ENCODE measurements at regions not wholly inside any gene's neighbourhood (a gene's known extent, or its start where the extent isn't known, plus 50 kb on each side); places are given as distances from the start of the nearest gene placed in this dataset.

DNA sequence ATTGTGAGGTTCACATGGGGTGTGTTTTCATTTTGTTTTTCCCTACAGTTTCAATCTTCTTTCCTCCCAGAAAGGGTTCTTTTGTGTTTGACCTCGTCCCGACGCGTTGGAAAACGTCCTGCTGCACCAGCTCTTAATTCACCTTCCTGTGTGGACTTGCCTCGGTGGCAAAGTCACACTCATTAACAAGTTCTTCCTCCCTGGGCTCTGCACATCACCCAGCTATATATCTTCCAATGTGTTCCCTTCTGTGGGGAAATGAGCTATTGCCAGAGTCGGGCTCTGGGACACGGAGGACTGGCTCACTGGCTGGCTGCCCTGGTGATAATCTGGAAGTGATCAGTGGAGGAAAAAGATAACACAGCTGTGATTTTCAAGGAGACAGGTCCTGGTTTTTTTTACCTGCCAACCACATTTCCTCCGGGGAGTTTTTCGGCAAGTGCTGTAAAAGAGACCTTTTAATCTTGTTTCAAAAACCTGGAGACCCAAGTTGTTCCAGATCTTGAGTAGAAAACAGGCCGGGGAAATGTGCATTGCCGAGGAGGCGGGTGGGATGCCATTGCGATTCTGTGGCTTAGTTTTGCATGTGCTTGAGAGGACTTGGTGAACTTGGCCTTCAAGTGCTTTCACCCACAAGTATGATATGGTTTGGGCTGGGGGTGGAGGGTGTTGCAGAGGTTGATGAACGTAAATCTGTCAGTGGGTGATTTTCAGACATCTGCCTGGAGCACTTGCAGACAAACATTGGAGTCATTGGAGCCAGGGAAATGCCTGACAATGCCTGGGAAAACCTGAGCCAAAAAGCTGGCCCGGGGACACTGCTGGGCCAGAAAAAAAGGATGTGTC lies 96.5 kb upstream of the CREB5 start:
- H3K4me1 ChIP-seq: no peaks in the 10 kb centered on the region
- 43% methylated on average over 13 to 16 of the region's 16 CpGs for WGBS, 2 donors (ENCODE audit: low coverage in 1 of 2)
- H3K27ac ChIP-seq: no peak overlapping the region
- H3K4me3 ChIP-seq: no peak overlapping the region
- peaks cover 63% of the 10 kb centered on the region for H3K27me3 ChIP-seq
- no peaks in the 10 kb centered on the region for H3K36me3 ChIP-seq
- no peaks in the 10 kb centered on the region for H3K9me3 ChIP-seq
- DNase-seq: no peak
- intact Hi-C loops (cut with DNase I; ENCODE audit: low total_unique reads) (no loop called here), in situ Hi-C loops (cut with MboI; ENCODE audit: low pct_ligation_motif_present in 1 of 4, low pct_unique_long_range_greater_than_20kb in 1 of 4, low sequenced_read_pairs in 3 of 4) (no loop called here)
- TF ChIP-seq POLR2AphosphoS5 (IDR thresholded peaks at IDR 0.05) (no peak), CTCF (IDR thresholded peaks at IDR 0.05) (no peak), EP300 (IDR thresholded peaks at IDR 0.05; ENCODE audit: low read depth) (no peak), POLR2A (IDR thresholded peaks at IDR 0.05) (no peak)

DNA sequence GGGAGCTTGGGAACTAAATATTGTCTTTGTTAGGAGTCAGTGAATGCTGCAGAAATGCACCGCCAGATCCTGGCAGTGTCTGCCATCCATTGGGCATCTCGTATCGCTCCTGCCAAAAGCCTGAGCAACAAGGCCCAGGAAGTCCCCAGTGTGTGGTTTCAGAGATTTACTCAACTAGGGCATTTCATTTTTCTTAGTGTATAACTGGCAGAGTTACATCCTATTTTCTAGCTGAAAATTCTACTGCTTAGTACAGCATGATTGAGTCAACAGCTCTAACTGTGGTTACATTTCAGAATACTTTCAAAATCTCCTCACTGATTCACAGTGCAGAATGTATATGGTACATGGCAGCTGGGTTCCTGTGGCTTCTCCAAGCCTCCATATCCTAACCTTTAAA lies 95.8 kb upstream of the CREB5 start:
- WGBS, 2 donors (ENCODE audit: low coverage in 1 of 2): 88% methylated on average over 3 of the region's 3 CpGs; no CpG with 5 or more reads in 1 of the 2 donors
- intact Hi-C loops (cut with DNase I; ENCODE audit: low total_unique reads): no loop called here
- Histone ChIP-seq H3K27ac (no peak overlapping the region), H3K4me1 (no peaks in the 10 kb centered on the region), H3K9me3 (no peaks in the 10 kb centered on the region), H3K4me3 (no peak overlapping the region), H3K36me3 (no peaks in the 10 kb centered on the region), H3K27me3 (peaks cover 58% of the 10 kb centered on the region)
- DNase-seq: no peak
- in situ Hi-C loops (cut with MboI; ENCODE audit: low pct_ligation_motif_present in 1 of 4, low pct_unique_long_range_greater_than_20kb in 1 of 4, low sequenced_read_pairs in 3 of 4): no loop called here
- TF ChIP-seq POLR2AphosphoS5 (IDR thresholded peaks at IDR 0.05): no peak
- TF ChIP-seq POLR2A (IDR thresholded peaks at IDR 0.05): no peak
- TF ChIP-seq EP300 (IDR thresholded peaks at IDR 0.05; ENCODE audit: low read depth): no peak
- TF ChIP-seq CTCF (IDR thresholded peaks at IDR 0.05): no peak

- Histone ChIP-seq H3K27ac (no peak overlapping the region), H3K4me1 (no peaks in the 10 kb centered on the region), H3K9me3 (no peaks in the 10 kb centered on the region), H3K27me3 (peaks cover 44% of the 10 kb centered on the region), H3K36me3 (no peaks in the 10 kb centered on the region), H3K4me3 (no peak overlapping the region)
- no peak for DNase-seq
- TF ChIP-seq POLR2AphosphoS5 (IDR thresholded peaks at IDR 0.05) (no peak), POLR2A (IDR thresholded peaks at IDR 0.05) (no peak), CTCF (IDR thresholded peaks at IDR 0.05) (no peak), EP300 (IDR thresholded peaks at IDR 0.05; ENCODE audit: low read depth) (no peak)
- intact Hi-C loops (cut with DNase I; ENCODE audit: low total_unique reads) (no loop called here), in situ Hi-C loops (cut with MboI; ENCODE audit: low pct_ligation_motif_present in 1 of 4, low pct_unique_long_range_greater_than_20kb in 1 of 4, low sequenced_read_pairs in 3 of 4) (no loop called here)
- WGBS, 2 donors (ENCODE audit: low coverage in 1 of 2): 74 to 75% methylated on average over 2 to 3 of the region's 3 CpGs
These were observed 94.1 kb upstream of the CREB5 start for GRCh38 chr7:28318101-28318762.

- WGBS, 2 donors (ENCODE audit: low coverage in 1 of 2): 20 to 85% methylated on average over 1 to 7 of the region's 7 CpGs
- Histone ChIP-seq H3K27ac (no peak overlapping the region), H3K4me1 (no peaks in the 10 kb centered on the region), H3K4me3 (no peak overlapping the region), H3K36me3 (no peaks in the 10 kb centered on the region), H3K27me3 (no peaks in the 10 kb centered on the region), H3K9me3 (no peaks in the 10 kb centered on the region)
- intact Hi-C loops (cut with DNase I; ENCODE audit: low total_unique reads) (no loop called here), in situ Hi-C loops (cut with MboI; ENCODE audit: low pct_ligation_motif_present in 1 of 4, low pct_unique_long_range_greater_than_20kb in 1 of 4, low sequenced_read_pairs in 3 of 4) (no loop called here)
- no peak for TF ChIP-seq EP300 (IDR thresholded peaks at IDR 0.05; ENCODE audit: low read depth)
- no peak for TF ChIP-seq POLR2A (IDR thresholded peaks at IDR 0.05)
- no peak for TF ChIP-seq CTCF (IDR thresholded peaks at IDR 0.05)
- TF ChIP-seq POLR2AphosphoS5 (IDR thresholded peaks at IDR 0.05): no peak
- no peak for DNase-seq
These were observed 88.5 kb upstream of the CREB5 start for GRCh38 chr7:28323833-28324232.

Data from transverse colon (tissue), 4 donors.